ENCODE measurements at regions not wholly inside any gene's neighbourhood (a gene's known extent, or its start where the extent isn't known, plus 50 kb on each side); places are given as distances from the start of the nearest gene placed in this dataset.
A peak's percentile ranks its signal among the peaks of the same experiment; 100 is the strongest.

- Histone ChIP-seq H3K4me1 (ENCODE audit: control insufficient read depth, insufficient read depth, low read length) (no peaks in the 10 kb centered on the region), H3K27ac (ENCODE audit: low read depth, low read length) (no peak overlapping the region), H3K36me3 (ENCODE audit: control insufficient read depth, insufficient read depth, low read length) (no peaks in the 10 kb centered on the region), H3K27me3 (ENCODE audit: control insufficient read depth, insufficient read depth, low read length, poor library complexity, severe bottlenecking) (no peaks in the 10 kb centered on the region), H3K9me3 (ENCODE audit: control insufficient read depth, low read length) (no peaks in the 10 kb centered on the region), H3K9ac (ENCODE audit: extremely low read depth, low read length, poor library complexity, severe bottlenecking) (no peak overlapping the region), H3K4me3 (ENCODE audit: low read length) (no peak overlapping the region)
- 94 to 97% methylated on average over 12 to 15 of the region's 15 CpGs for WGBS, 2 experiments (ENCODE audit: insufficient coverage in 1 of 2, insufficient read length in 1 of 2)
- Mint-ChIP-seq H3K36me3 (ENCODE audit: low read depth) (no peaks in the 10 kb centered on the region), H3K27ac (no peak overlapping the region), H3K4me3 (no peak overlapping the region), H3K4me1 (peaks cover 14% of the 10 kb centered on the region), H3K27me3 (ENCODE audit: insufficient read depth) (no peaks in the 10 kb centered on the region), H3K9me3 (no peaks in the 10 kb centered on the region)
- TF ChIP-seq, protein P1, sequence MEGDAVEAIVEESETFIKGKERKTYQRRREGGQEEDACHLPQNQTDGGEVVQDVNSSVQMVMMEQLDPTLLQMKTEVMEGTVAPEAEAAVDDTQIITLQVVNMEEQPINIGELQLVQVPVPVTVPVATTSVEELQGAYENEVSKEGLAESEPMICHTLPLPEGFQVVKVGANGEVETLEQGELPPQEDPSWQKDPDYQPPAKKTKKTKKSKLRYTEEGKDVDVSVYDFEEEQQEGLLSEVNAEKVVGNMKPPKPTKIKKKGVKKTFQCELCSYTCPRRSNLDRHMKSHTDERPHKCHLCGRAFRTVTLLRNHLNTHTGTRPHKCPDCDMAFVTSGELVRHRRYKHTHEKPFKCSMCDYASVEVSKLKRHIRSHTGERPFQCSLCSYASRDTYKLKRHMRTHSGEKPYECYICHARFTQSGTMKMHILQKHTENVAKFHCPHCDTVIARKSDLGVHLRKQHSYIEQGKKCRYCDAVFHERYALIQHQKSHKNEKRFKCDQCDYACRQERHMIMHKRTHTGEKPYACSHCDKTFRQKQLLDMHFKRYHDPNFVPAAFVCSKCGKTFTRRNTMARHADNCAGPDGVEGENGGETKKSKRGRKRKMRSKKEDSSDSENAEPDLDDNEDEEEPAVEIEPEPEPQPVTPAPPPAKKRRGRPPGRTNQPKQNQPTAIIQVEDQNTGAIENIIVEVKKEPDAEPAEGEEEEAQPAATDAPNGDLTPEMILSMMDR (conservative IDR thresholded peaks at IDR 0.05), result no peak
- no peak for DNase-seq
Measured at GRCh38 chr16:48102083-48103008, 53.4 kb downstream of the ABCC12 start.

- no peak for DNase-seq
- Histone ChIP-seq H3K27ac (ENCODE audit: low read depth, low read length) (no peak overlapping the region), H3K9me3 (ENCODE audit: control insufficient read depth, low read length) (no peaks in the 10 kb centered on the region), H3K9ac (ENCODE audit: extremely low read depth, low read length, poor library complexity, severe bottlenecking) (no peak overlapping the region), H3K27me3 (ENCODE audit: control insufficient read depth, insufficient read depth, low read length, poor library complexity, severe bottlenecking) (no peaks in the 10 kb centered on the region), H3K4me3 (ENCODE audit: low read length) (no peak overlapping the region), H3K36me3 (ENCODE audit: control insufficient read depth, insufficient read depth, low read length) (no peaks in the 10 kb centered on the region), H3K4me1 (ENCODE audit: control insufficient read depth, insufficient read depth, low read length) (no peaks in the 10 kb centered on the region)
- Mint-ChIP-seq H3K36me3 (ENCODE audit: low read depth) (no peaks in the 10 kb centered on the region), H3K9me3 (no peaks in the 10 kb centered on the region), H3K27ac (no peak overlapping the region), H3K4me1 (peaks cover 14% of the 10 kb centered on the region), H3K4me3 (no peak overlapping the region), H3K27me3 (ENCODE audit: insufficient read depth) (no peaks in the 10 kb centered on the region)
- WGBS, 2 experiments (ENCODE audit: insufficient coverage in 1 of 2, insufficient read length in 1 of 2), result 90 to 96% methylated on average over 11 to 13 of the region's 13 CpGs
- TF ChIP-seq, protein P1 (conservative IDR thresholded peaks at IDR 0.05), result no peak
Measured at GRCh38 chr16:48101069-48101674, 54.6 kb downstream of the ABCC12 start.

GRCh38 chr16:48099455-48099854, 56.3 kb downstream of the ABCC12 start:
- Histone ChIP-seq H3K4me3 (ENCODE audit: low read length) (no peak overlapping the region), H3K27ac (ENCODE audit: low read depth, low read length) (no peak overlapping the region), H3K4me1 (ENCODE audit: control insufficient read depth, insufficient read depth, low read length) (no peaks in the 10 kb centered on the region), H3K27me3 (ENCODE audit: control insufficient read depth, insufficient read depth, low read length, poor library complexity, severe bottlenecking) (no peaks in the 10 kb centered on the region), H3K9ac (ENCODE audit: extremely low read depth, low read length, poor library complexity, severe bottlenecking) (no peak overlapping the region), H3K9me3 (ENCODE audit: control insufficient read depth, low read length) (no peaks in the 10 kb centered on the region), H3K36me3 (ENCODE audit: control insufficient read depth, insufficient read depth, low read length) (no peaks in the 10 kb centered on the region)
- no peak overlapping the region for H3K27ac Mint-ChIP-seq
- H3K4me1 Mint-ChIP-seq, result peaks cover 14% of the 10 kb centered on the region
- TF ChIP-seq, protein P1 (conservative IDR thresholded peaks at IDR 0.05), result no peak
- peak; percentile 69 for DNase-seq
- H3K27me3 Mint-ChIP-seq (ENCODE audit: insufficient read depth), result no peaks in the 10 kb centered on the region
- no peaks in the 10 kb centered on the region for H3K9me3 Mint-ChIP-seq
- WGBS, 2 experiments (ENCODE audit: insufficient coverage in 1 of 2, insufficient read length in 1 of 2), result 89 to 96% methylated on average over 3 to 5 of the region's 5 CpGs
- H3K36me3 Mint-ChIP-seq (ENCODE audit: low read depth), result no peaks in the 10 kb centered on the region
- H3K4me3 Mint-ChIP-seq, result no peak overlapping the region

Measured in endodermal cell (in vitro differentiated cells).